ENCODE measurements at regions not wholly inside any gene's neighbourhood (a gene's known extent, or its start where the extent isn't known, plus 50 kb on each side); places are given as distances from the start of the nearest gene placed in this dataset.

DNA sequence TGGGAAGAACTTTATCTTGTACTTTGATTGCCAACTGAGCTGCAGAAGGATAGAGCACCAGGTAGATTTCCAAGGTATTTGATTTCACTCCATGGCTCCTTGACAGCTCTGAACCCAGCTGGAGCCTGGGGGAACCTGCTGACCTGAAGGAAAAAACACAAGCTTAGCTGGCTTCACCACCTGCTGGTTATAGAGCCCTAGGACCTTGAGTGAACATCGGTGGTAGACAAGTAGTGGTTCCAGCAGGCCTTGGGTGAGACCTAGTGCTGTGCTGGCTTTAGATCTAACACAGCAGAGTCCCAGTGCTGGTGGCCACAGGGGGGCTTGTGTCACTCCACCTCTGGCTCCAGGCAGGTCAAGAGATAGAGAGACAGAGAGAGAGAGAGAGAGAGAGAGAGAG is 1102.6 kb downstream of the ADGRL3 start:
- no peak for DNase-seq (ENCODE audit: low read depth)
- TF ChIP-seq, protein P1, sequence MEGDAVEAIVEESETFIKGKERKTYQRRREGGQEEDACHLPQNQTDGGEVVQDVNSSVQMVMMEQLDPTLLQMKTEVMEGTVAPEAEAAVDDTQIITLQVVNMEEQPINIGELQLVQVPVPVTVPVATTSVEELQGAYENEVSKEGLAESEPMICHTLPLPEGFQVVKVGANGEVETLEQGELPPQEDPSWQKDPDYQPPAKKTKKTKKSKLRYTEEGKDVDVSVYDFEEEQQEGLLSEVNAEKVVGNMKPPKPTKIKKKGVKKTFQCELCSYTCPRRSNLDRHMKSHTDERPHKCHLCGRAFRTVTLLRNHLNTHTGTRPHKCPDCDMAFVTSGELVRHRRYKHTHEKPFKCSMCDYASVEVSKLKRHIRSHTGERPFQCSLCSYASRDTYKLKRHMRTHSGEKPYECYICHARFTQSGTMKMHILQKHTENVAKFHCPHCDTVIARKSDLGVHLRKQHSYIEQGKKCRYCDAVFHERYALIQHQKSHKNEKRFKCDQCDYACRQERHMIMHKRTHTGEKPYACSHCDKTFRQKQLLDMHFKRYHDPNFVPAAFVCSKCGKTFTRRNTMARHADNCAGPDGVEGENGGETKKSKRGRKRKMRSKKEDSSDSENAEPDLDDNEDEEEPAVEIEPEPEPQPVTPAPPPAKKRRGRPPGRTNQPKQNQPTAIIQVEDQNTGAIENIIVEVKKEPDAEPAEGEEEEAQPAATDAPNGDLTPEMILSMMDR (IDR thresholded peaks at IDR 0.05; ENCODE audit: low read depth, low read length, missing control alignments) = no peak
- no peak overlapping the region for H3K4me3 ChIP-seq (ENCODE audit: low read depth, low read length)

DNA sequence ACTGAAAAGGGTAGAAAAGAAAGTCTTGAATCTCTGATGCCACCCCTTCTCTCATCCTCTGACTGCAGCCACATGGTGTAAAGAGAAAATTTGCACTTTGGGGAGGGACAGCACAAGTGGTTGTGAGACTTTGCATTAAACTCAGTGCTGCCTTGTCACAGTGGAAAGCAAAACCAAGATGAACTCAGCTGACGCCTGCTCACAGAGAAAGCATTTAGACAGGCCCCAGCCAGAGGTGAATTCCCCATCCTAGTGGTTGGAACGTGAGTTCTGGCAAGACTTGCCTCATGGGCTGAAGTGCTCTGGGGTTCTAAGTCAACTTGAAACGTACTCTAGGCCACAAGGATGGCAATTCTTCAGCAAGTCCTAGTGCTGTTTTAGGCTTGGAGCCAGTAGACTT is 1101.4 kb downstream of the ADGRL3 start:
- no peak overlapping the region for H3K4me3 ChIP-seq (ENCODE audit: low read depth, low read length)
- TF ChIP-seq, protein P1 (IDR thresholded peaks at IDR 0.05; ENCODE audit: low read depth, low read length, missing control alignments) = no peak
- no peak for DNase-seq (ENCODE audit: low read depth)

DNA sequence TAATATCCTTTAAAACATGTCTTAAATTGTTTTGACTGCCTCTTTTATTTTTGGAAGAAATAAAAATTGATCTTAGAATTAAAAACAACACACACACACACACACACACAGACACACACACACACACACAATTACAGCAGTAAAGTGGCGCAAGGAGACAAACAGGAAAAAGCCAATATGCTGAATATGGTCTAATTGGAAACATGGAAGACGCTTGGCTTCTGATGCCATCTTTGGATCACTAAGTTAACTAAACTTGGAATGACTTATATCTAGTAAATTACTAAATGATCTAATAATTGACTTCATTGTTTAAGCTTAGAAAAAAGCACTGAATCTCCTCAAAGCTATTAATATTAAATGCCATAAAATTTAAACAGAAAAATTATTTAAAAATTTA is 1093.4 kb downstream of the ADGRL3 start:
- TF ChIP-seq, protein P1 (IDR thresholded peaks at IDR 0.05; ENCODE audit: low read depth, low read length, missing control alignments) = no peak
- no peak for DNase-seq (ENCODE audit: low read depth)
- no peak overlapping the region for H3K4me3 ChIP-seq (ENCODE audit: low read depth, low read length)

DNA sequence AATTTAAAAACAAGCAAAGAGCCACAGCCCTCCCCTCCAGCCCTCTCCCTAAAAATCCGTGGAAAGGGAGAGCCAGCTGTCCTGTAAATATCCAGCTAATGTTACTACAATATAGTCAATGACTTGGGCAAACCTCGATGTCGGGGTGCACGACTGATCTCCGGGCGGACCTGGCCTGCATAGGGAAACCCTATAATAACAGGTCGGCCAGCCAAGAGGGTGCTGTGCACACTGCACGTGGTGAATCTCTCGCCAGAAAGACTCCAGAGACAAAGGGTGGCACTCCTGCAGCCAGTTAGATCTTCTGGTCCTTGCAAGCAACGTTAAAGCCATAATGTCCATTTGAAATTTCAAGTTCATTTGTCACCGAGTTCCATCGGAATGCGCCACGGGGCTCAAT is 1092.8 kb downstream of the ADGRL3 start:
- TF ChIP-seq, protein P1 (IDR thresholded peaks at IDR 0.05; ENCODE audit: low read depth, low read length, missing control alignments) = no peak
- H3K4me3 ChIP-seq (ENCODE audit: low read depth, low read length) = no peak overlapping the region
- DNase-seq (ENCODE audit: low read depth) = no peak

DNA sequence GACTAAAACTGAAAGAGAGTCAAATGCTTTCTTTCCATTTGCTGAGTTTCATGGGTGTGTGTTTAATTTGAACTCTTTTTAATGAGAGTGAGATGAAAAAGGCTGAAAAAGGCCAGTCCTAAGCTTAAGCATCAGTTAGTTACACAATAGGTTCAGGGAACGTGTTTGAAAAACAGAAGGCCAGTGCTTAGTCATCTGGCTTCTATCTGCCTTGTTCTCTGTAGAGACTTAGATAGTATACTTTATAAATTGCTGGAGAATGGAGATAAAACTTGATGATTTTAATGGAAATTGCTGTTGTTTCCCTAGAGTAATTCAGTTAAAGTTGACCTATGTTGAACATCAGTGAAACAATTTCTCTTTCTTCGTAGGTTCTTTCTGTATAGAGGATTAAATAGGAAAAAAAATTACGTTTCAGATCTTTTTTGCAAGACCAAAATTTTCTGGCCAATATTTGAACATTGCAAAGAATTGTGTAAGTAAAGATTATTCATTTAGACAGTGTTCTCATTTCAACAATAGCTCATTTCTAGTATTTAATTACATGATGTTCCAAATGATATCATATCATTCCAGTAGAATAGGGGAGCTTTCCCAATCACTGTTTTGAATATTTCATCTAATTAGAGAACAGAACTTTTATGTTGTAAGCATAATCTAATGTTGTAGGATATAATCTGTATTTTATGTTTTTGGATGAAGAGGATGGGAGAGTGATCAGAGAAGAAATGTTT is 1088.8 kb downstream of the ADGRL3 start:
- H3K4me3 ChIP-seq (ENCODE audit: low read depth, low read length) = no peak overlapping the region
- TF ChIP-seq, protein P1 (IDR thresholded peaks at IDR 0.05; ENCODE audit: low read depth, low read length, missing control alignments) = no peak
- DNase-seq (ENCODE audit: low read depth) = no peak

DNA sequence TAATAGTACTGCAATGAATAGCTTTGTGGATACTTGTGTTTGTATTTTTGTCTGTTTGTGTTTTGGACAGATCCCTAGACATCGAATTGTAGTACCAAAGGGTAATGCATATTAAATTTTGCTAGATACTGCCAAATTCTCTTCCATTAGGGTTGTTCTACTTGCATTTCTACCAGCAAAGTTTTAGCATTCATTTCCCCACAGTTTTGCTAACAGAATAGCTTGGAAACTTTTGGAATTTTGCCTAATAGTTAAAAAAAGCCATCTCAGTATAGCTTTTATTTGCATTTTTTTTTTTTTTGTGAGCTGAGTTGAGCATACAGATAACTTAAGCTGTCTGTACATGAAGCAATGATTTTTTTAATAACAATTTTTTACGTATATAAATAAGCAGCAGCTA is 1084.9 kb downstream of the ADGRL3 start:
- TF ChIP-seq, protein P1 (IDR thresholded peaks at IDR 0.05; ENCODE audit: low read depth, low read length, missing control alignments) = no peak
- no peak for DNase-seq (ENCODE audit: low read depth)
- H3K4me3 ChIP-seq (ENCODE audit: low read depth, low read length) = no peak overlapping the region

DNA sequence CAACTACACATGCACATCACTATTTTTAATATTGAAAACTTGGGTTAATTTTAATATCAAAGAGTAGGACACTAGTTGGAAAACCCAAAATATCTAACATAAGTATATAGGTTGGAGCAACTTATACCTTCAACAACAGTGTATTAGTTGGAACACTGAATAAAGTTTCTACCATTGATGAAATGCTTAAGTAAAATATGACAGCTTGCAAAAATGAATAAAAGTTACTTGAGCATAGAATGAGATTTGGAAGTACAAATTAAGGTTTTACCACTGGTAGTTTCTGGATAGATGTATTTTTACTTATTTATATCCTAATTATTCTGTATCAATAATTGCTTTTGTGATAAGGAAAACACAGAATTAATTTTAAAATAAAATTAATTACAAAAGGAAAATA is 1079.6 kb downstream of the ADGRL3 start:
- H3K4me3 ChIP-seq (ENCODE audit: low read depth, low read length) = no peak overlapping the region
- TF ChIP-seq, protein P1 (IDR thresholded peaks at IDR 0.05; ENCODE audit: low read depth, low read length, missing control alignments) = no peak
- DNase-seq (ENCODE audit: low read depth) = no peak

Measured in GM12864 (cell line).